ENCODE measurements at regions not wholly inside any gene's neighbourhood (a gene's known extent, or its start where the extent isn't known, plus 50 kb on each side); places are given as distances from the start of the nearest gene placed in this dataset.

- no peak for ATAC-seq
- TF ChIP-seq, protein P1, sequence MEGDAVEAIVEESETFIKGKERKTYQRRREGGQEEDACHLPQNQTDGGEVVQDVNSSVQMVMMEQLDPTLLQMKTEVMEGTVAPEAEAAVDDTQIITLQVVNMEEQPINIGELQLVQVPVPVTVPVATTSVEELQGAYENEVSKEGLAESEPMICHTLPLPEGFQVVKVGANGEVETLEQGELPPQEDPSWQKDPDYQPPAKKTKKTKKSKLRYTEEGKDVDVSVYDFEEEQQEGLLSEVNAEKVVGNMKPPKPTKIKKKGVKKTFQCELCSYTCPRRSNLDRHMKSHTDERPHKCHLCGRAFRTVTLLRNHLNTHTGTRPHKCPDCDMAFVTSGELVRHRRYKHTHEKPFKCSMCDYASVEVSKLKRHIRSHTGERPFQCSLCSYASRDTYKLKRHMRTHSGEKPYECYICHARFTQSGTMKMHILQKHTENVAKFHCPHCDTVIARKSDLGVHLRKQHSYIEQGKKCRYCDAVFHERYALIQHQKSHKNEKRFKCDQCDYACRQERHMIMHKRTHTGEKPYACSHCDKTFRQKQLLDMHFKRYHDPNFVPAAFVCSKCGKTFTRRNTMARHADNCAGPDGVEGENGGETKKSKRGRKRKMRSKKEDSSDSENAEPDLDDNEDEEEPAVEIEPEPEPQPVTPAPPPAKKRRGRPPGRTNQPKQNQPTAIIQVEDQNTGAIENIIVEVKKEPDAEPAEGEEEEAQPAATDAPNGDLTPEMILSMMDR (IDR thresholded peaks at IDR 0.05), result no peak
- Histone ChIP-seq H3K27ac (no peak overlapping the region), H3K36me3 (no peaks in the 10 kb centered on the region), H3K4me3 (no peak overlapping the region), H3K27me3 (no peaks in the 10 kb centered on the region), H3K9me3 (no peaks in the 10 kb centered on the region), H3K4me1 (no peaks in the 10 kb centered on the region)
- intact Hi-C loops (cut with DNase I), result no loop called here
- no peak for DNase-seq
Observed at GRCh38 chr6:71642120-71642519, 244.2 kb upstream of the RIMS1 start.

GRCh38 chr6:71642793-71643192 lies 243.6 kb upstream of the RIMS1 start:
- no peaks in the 10 kb centered on the region for H3K4me1 ChIP-seq
- H3K27me3 ChIP-seq, result no peaks in the 10 kb centered on the region
- H3K27ac ChIP-seq, result no peak overlapping the region
- no peak for ATAC-seq
- no peak for DNase-seq
- no peaks in the 10 kb centered on the region for H3K9me3 ChIP-seq
- H3K4me3 ChIP-seq, result no peak overlapping the region
- intact Hi-C loops (cut with DNase I), result no loop called here
- TF ChIP-seq, protein P1 (IDR thresholded peaks at IDR 0.05), result no peak
- H3K36me3 ChIP-seq, result no peaks in the 10 kb centered on the region

DNA sequence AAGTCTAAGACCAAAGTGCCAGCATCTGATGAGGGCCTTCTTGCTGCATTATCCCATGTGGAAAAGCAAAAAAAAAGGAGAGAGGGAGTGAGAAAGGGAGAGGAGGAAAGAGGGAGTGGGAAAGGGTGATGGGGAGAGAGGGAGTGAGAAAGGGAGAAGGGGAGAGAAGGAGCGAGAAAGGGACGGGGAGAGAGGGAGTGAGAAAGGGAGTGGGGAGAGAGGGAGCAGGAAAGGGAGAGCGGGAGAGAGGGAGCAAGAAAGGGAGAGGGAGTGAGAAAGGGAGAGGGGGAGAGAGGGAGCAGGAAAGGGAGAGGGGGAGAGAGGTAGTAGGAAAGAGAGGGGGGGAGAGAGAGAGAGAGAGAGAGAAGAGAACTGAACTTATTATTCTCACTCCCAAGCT lies 241.1 kb upstream of the RIMS1 start:
- intact Hi-C loops (cut with DNase I), result no loop called here
- ATAC-seq, result no peak

GRCh38 chr6:71649915-71650314 lies 236.4 kb upstream of the RIMS1 start:
- TF ChIP-seq, protein P1 (IDR thresholded peaks at IDR 0.05), result no peak
- ATAC-seq, result no peak
- Histone ChIP-seq H3K9me3 (no peaks in the 10 kb centered on the region), H3K4me3 (no peak overlapping the region), H3K27ac (no peak overlapping the region), H3K36me3 (no peaks in the 10 kb centered on the region), H3K4me1 (no peaks in the 10 kb centered on the region), H3K27me3 (no peaks in the 10 kb centered on the region)
- DNase-seq, result no peak
- intact Hi-C loops (cut with DNase I), result no loop called here

More for the DNA sequence above, 241.1 kb upstream of the RIMS1 start:
- no peaks in the 10 kb centered on the region for H3K9me3 ChIP-seq
- no peak overlapping the region for H3K4me3 ChIP-seq
- no peaks in the 10 kb centered on the region for H3K36me3 ChIP-seq
- no peaks in the 10 kb centered on the region for H3K4me1 ChIP-seq
- no peak overlapping the region for H3K27ac ChIP-seq
- DNase-seq, result no peak
- TF ChIP-seq, protein P1 (IDR thresholded peaks at IDR 0.05), result no peak
- no peaks in the 10 kb centered on the region for H3K27me3 ChIP-seq

DNA sequence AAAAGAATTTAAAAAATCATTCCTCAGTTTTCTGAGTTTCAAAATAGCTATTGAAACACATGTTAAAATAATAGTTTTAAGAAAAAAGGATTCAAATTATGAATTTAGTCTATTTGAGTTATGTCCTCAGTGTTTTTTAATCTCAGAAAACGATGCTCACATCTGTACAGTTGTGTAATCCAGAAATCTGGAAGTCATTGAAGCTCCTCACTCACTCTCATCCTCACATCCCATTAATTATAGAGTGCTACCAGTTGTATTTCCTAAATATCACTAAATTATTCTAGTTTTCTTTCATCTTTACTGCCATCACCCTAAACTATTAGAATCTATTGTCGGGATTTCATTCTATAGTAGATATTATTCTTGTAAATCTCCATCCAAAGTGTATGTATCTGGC lies 234.7 kb upstream of the RIMS1 start:
- DNase-seq, result no peak
- Histone ChIP-seq H3K4me3 (no peak overlapping the region), H3K27me3 (no peaks in the 10 kb centered on the region), H3K36me3 (no peaks in the 10 kb centered on the region), H3K27ac (no peak overlapping the region), H3K4me1 (no peaks in the 10 kb centered on the region), H3K9me3 (no peaks in the 10 kb centered on the region)
- intact Hi-C loops (cut with DNase I), result no loop called here
- TF ChIP-seq, protein P1 (IDR thresholded peaks at IDR 0.05), result no peak
- no peak for ATAC-seq

- Histone ChIP-seq H3K4me1 (no peaks in the 10 kb centered on the region), H3K36me3 (no peaks in the 10 kb centered on the region), H3K9me3 (no peaks in the 10 kb centered on the region), H3K27me3 (no peaks in the 10 kb centered on the region), H3K4me3 (no peak overlapping the region), H3K27ac (no peak overlapping the region)
- no peak for ATAC-seq
- TF ChIP-seq, protein P1 (IDR thresholded peaks at IDR 0.05), result no peak
- no peak for DNase-seq
- intact Hi-C loops (cut with DNase I), result no loop called here
Observed at GRCh38 chr6:71656121-71656520, 230.2 kb upstream of the RIMS1 start.

Measured in upper lobe of right lung (tissue), 1 donor.